ENCODE measurements at regions not wholly inside any gene's neighbourhood (a gene's known extent, or its start where the extent isn't known, plus 50 kb on each side); places are given as distances from the start of the nearest gene placed in this dataset.
A peak's percentile ranks its signal among the peaks of the same experiment; 100 is the strongest.

DNA sequence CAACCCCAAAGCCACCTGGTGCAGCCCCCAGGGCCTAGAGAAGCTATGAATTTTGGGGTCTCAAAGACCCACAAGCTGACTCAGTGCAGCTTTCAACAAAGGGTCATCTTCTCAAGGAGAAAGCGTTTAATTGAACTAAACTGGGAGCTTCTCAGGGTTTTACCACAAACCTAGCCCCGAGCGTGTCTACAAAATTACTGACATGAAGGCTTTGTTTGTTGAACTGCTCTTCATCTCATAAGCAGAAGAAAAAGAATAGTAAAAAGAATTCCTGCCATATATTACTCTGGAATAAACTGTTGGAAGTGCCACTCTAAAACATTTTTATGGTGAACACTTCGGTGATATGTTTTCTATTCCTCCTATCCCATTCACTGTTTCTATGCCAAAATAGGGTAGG, 50.8 kb upstream of the INCENP start:
- DNase-seq: no peak

DNA sequence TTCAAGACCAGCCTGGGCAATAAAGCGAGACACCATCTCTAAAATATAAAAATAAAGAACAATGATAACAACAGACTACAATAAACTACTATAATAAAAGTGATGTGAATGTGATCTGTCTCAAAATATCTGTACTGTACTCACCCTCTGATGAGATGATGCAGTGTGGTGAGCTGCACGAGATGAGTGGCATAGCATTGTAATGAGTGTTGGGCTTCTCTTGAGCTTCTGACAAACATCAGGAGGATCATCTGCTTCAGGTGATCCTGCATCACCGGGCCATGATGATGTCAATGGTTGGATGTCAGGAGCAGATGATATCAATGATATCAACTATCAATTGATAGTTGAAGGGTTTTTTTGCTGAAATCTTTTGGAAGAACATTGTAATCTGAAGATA, 52.4 kb upstream of the INCENP start:
- DNase-seq: no peak

DNA sequence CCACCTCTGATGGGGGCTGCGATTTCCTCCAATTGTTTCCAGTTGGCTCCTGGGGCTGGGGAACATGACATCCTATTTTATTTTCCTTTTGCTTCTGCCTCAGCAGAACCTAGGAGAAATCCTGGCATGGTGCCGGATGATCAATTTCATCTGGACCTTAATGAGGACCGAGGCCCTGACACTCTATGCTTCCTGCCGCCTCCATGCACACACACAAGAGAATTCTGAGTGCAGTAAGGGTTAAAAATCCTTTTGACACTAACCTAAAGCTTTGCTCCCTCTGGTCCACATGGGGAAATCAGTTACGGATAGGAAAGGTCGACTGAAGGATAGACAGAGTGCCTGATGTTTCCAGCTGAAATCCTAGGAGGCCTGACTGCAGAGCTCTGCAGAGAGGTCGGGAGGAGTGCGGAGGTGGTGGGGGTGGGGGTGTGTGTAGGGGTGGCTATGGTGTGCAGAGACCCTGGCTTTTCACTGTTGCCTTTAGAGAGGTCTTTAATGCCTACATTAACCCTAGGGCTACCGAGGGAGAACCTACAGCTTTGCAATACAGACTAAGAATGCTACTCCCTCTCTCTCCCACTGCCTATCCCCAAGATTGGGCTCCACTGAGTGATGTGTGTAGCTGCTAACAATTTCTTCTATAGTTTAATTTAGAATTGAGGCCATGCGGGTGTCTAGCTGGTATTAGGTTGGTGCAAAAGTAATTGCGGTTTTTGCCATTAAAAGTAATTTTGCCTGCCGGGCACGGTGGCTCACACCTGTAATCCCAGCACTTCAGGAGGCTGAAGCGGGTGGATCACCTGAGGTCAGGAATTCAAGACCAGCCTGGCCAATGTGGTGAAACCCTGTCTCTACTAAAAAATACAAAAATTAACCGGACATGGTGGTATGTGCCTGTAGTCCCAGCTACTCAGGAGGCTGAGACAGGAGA, 53.6 kb upstream of the INCENP start:
- DNase-seq: no peak

DNA sequence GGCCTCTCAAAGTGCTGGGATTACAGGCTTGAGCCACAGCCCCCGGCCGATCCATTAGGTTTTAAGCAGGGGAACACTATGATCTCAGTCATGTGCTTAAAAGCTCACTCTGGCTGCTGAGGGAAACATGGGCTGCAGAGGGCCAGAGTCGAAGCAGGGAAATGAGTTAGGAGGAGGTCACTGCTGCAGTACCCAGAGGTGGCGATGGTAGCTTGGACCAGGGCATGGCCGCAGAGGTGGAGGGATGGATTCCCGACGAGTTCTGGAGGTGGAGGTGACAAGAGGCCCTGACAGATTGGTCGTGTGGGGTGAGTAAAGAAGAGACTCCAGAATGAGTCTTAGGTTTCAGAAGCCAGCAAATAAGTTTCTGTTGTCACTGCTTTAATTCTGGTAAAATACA, 54.4 kb upstream of the INCENP start:
- no peak for DNase-seq

DNA sequence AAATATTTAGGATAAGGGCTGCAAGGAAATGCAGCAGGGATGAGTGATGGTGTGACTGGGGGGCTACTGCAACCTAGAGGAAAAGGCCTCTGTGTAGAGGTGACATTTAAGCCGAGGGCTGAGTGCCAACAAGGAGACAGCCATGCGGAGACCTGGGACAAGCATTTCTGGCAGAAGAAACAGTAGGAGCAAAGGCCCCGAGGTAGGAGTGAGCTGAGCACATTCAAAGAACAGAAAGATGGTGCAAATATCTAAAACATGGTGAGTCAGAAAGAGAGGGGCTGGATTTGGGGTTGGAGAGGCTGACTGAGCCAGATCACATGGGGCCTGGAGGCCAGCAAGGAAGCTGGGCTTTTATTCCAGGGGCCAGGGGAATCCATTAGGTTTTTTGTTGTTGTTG, 55.1 kb upstream of the INCENP start:
- no peak for DNase-seq

DNA sequence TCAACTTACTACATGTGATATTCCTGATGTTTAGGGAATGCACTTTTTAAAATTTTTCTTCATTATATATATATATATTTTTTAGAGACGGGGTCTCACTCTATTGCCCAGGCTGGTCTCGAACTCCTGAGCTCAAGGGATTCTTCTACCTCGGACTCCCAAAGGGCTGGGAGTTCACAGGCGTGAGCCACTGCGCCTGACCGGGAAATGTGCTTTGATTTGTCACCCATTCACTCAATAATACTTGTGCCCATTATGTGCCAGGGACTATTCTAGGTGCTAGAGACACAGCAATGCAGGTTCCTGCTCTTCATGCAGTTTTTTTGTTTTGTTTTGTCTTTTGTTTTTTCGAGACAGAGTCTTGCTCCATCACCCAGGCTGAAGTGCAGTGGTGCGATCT, 56.1 kb upstream of the INCENP start:
- DNase-seq: no peak

DNA sequence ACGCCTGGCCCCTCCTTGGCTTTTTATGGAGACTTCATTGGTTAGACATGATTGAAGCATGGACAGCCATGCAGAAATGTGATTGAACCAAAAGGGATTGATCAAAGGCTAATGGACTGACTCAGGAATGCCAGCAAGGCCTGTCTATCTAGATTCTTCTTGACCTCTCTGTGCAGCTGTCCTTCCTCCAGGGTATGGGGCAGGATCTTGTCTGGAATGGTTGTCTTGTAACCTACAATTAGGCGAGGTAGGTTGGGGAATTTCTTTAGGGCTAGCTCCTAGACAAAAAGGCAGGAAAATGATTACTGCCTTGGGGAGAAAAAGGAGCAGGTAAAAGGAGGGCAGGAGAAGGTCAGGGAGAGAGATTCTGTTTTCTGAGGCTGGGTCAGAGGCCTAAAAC, 59.6 kb upstream of the INCENP start:
- DNase-seq: no peak

DNA sequence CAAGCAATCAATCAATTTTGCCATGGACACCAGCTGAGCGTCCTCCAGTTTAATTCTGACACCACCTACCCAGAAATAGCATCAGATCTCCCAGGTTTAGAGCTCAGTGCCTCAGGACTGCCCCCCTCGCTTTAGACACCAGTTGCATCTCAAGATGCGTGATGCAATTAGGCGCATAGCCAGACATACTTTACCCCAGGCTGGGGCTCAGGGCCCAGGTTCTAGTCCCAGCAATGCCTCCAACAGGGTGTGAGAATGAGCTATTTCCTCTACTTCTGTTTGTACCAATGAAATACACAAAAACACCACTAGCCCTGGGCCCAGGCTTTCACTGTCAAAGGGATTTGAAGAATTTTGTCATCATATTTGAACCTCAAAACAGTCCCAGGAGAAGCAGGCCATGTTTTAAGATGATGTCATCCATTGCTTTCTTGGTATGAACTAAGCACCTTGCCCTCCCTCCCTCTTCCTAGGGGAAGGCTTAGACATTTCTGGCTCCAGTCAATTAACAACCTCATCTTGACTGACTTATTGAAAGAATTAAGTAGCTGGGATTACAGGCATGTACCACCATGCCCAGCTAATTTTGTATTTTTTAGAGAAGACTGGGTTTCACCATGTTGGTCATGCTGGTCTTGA, 61.5 kb upstream of the INCENP start:
- no peak for DNase-seq

DNA sequence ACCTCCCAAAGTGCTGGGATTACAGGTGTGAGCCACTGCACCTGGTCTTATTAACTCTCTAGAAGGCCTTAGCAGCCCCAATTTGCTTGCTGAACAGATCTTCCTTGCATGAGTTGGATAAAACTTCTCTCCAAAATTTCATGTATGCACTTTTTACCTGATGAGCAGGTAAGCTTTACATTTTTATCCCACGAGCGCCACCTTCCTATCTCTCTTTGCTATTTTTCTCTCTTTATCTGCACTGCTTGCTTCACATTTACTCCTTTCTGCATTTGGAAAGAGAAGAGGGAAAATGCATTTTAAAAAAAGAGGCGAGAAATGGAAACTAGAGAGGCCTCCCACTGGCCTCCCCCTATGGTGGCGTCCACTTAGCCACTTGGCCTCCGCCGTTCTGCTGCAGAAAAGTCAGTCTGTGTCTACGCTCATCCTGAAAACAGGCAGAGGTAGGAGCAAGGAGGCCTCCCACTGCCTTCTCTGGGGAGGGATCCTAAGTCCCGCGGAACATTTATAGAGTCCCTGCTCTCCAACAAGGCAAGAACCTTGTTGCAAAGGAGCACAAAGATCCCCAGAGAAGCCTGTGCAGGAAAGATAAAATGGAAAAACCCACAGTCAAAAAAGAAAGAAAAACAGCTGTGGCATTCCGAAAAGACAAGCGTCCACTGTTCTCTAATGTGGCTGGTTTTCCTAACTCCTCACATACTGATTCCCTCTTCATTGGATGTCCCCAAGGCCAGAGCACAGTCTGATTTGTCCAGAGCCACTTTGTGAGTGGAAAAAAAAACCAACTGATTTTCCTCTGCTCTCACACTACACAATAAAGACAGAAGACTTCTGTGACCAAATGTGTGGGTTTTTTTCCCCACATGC, 62.2 kb upstream of the INCENP start:
- DNase-seq: no peak

DNA sequence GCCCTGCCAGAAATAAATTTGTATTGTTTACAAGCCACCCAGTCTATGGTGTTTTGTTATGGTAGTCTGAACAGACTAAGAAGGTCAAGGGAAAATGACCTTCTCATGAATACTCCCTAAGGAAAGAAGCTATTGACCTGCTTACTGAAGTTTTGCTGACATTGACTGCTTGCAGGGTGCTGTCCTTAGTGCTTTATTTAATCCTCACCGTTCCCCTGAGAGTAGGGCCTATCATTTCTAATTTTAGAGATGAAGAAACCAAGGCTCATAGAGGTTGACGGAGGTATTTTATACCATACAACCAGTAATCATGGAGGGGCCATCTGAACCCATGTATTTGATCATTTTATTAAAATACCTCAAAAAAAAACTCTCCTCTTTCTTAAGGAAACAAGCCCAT, 66.7 kb upstream of the INCENP start:
- DNase-seq: no peak

DNA sequence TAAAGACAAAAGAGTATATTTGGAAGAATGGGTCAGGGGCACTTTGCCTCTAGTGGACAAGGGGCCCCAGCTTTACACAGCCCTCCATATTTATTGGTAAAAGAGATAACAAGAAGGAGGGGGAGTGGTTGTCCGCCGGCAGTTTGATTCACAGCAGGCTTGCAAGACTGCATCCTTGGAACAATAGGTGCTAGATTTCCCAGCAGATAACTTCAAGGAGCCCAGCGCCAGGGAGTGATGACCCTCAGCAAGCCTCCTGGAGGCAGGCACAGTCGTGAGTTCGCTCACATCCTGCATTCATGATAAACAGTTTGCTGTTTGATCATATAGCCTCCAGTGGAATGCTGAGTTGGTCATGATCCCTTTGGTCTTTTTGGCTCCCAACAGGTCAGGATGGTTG, 67.8 kb upstream of the INCENP start:
- no peak for DNase-seq

DNA sequence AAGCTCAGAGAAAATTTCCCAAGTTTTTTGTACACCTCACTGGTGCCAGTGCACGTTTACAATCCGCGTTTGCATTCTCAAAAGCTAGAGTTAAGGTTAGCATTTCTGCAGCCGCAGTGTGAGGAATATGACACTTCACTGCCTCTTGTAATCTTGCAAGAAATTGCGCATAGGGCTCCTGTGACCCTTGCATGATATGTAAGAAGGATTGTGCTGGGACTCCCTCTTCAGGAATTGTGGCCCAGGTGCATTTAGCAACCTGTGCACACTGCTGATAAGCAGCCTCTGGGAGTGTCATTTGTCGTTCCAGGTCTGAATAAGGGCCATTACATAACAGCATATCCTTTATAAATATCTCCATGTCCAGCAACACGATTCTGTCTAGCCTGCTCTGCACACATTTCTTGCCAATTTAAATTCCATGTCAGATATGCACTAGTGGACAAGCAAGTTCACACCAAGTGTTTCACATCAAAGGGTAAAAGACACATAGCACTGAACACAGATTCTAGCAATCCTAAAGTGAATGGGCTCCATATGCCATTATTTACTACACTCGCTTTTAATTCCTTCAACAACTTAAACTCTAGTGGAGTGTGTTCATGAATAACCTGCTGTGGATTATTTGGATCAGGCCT, 69.2 kb upstream of the INCENP start:
- DNase-seq: peak; percentile 36 to 73 (median 62)

DNA sequence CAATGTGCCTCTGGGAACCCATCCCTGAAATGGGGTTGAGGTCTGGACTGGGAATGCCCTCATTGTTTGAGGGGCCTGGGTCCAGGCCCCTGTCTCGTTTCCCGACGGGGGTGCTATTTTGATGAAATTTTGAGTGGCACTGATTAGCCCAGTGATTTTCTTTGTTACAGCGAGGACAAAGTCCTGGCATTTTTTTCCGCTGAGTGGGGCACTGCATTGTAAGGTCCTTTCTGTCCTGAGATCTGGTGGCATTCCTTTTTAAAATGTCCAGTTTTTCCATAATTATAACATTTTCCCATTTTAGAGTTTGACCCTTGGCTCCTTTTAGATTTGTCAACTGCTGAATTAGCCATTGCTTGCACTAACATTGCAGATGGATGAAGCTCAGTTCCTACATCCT, 69.7 kb upstream of the INCENP start:
- no peak for DNase-seq

DNA sequence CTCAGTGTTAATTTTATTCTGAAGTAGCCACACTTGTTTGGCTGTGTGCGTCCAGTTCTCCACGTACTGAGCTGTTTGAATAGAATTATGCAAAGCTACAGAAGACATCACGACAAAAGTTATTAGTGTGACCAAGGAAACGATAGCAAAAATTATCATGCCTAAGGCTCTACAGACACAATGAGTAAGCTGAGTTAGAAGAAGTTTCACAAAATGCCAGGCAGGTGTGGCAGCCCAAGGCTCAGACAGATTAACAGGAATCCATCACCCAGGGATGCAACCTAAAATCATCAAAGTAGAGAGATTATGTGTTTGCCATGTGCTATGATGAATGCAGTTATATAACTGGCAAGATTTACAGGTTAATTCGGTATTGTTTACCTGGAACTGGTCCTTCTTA, 73.1 kb upstream of the INCENP start:
- DNase-seq: no peak

DNA sequence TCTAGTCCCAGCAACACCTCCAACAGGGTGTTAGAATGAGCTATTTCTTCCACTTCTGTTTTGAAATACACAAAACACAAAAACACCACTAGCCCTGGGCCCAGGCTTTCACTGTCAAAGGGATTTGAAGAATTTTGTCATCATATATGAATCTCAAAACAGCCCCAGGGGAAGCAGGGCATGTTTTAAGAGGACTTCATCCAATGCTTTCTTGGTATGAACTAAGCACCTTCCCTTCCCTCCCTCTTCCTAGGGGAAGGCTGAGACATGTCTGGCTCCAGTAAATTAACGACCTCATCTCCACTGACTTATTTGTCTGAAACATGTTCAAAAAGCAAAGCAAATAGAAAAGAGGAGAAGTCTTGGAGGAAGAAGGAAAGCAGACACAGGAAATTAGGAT, 75.7 kb upstream of the INCENP start:
- DNase-seq: no peak

DNA sequence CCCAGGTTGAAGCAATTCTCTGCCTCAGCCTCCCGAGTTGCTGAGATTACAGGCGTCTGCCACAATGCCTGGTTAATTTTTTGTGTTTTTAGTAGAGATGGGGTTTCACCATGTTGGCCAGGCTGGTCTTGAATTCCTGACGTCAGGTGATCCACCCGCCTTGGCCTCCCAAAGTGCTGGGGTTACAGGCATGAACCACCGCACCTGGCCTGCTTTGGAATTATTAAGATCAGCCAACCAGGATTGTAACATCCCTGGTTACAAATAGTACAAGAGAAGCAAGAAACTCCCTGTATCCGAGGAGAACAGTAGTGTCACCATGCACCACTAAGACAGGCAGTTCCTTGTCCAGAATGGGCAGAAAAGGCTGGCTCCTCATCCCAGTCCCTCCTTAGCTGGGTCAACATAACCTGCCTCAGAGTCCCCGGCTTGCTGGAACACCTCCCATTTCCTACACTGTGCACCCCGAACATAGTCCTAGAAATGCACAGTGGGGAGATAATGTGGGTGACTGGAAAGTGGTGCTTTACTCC, 77.2 kb upstream of the INCENP start:
- no peak for DNase-seq

DNA sequence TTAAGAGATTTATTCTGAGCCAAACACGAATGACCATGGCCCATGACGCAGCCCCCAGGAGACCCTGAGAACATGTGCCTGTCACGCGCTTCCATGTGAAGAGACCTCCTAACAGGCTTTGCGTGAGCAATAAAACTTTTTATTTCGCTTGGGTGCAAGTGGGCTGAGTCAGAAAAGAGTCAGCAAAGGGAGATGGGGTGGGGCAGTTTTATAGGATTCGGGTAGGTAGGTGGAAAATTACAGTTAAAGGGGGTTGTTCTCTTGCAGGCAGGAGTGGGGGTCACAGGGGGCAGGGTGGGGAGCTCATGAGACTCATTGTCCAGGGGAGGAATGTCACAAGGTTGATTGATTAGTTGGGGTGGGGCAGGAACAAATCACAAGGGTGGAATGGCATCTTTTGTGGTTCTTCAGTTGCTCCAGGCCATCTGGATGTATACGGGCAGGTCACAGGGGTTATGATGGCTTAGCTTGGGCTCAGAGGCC, 77.2 kb upstream of the FTH1 start:
- DNase-seq: no peak

DNA sequence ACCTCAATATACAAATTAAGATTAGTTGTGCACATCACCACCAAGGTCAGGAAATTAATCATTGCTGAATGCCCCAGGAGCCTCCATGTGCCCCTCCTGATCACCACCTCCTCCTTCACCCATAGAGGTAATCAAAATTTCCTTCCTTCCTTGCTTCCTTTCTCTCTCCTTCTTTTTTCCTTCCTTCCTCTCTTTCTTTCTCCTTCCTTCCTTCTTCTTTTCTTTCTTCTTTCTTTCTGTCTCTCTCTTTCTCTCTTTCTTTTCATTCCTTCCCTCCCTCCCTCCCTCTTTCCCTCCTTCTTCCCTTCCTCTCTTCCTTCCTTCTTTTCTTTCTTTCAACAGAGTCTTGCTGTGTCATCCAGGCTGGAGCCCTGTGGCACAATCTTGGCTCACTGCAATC, 67.9 kb upstream of the FTH1 start:
- DNase-seq: no peak

DNA sequence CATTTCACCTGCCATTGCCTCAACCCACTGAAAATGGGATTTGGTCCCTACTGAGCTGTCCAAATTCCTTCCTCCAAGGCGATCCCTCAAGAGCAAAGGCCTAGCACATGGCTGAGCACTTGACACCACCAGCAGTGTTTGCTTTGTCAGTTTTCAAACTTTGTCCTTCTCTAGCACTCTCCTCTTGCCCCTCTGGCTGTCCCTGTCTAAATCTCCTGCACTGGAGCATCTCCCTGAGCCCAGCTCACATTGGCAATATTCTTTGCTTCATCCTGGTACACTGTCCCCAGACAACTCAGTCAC, 66.6 kb upstream of the FTH1 start:
- no peak for DNase-seq

DNA sequence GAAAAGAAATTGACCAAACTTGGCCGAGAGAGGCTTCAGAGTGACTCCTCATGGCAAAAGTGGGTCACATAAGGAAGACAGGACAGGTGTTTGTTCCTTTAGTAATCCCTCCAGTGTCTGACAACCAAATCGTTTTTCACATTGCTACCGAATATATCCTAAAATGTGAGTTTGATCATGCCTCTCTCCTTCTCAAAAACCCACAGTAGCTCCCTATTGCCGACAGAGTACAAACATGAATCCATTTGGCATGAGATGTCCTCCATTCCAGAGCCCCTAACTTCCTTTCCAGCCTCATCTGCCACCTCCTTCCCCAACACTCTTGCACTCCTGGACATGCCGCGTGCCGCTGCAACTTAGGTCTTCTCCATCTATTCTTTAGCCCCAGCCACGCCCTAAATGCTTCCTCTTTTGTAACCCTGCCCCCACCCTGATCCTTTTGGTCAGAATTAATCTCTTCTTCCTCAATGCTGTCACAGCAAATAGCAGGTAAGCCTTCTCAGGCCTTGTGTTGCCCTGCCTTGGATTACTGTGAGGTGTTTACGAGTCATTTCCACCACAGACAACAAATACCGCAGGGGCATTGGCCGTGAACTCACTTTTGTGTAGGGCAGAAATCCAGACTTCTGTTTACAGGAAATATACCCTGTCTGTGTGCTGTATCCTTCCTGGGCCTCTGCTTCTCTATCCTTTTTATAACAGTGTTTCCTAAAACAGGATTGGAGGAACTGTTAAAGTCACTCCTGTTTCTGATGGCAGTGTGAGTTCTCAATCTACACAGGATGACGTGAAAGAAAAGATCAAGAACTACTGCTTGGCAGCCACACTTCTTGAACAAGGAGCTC, 66.0 kb upstream of the FTH1 start:
- DNase-seq: peak in 1 of 4 experiments; percentile 8

DNA sequence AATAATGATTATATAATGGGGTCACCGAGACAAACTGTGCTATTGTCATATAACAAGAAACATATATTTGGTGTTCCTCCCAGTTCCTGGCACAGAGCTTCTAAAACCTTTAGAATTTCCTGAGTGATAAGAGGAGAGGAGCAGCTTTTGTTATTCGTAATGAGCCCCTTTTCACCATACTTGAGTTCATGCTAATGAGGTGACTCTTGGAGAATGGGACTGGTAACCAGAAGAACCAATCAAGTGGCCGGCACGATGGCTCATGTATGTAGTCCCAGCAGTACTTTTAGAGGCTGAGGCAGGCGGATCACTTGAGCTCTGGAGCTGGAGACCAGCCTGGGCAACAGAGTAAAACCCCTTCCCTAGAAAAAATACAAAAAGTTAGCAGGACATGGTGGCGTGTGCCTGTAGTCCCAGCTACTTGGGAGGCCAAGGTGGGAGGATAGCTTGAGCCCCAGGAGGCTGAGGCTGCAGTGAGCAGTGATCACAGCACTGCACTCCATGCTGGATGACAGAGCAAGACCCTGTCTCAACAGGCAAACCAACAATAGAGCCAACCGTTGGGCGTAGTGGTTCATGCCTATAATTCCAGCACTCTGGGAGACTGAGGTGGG, 62.7 kb upstream of the FTH1 start:
- DNase-seq: no peak

Data from suppressor macrophage (primary cell).